ENCODE measurements at regions not wholly inside any gene's neighbourhood (a gene's known extent, or its start where the extent isn't known, plus 50 kb on each side); places are given as distances from the start of the nearest gene placed in this dataset.

DNA sequence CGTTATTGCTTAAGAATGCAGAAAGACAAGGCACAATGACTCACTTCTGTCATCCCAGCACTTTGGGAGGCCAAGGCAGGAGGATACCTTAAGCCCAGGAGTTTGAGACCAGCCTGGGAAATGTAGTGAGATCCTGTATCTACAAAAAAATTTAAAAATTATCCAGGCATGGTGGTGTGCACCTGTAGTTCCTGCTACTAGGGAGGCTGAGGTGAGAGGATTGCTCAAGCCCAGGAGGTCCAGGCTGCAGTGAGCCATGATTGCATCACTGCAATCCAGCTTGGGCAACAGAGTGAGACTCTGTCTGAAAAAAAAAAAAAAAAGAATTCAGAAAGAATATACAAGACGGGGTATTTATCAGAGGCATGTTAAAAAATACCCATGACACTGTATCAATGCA is 182.0 kb upstream of the SPOPL start:
- H3K4me3 ChIP-seq (ENCODE audit: low read depth, low read length) = no peak overlapping the region
- no peak for DNase-seq (ENCODE audit: low read depth)
- TF ChIP-seq CTCF (IDR thresholded peaks at IDR 0.05; ENCODE audit: low read depth, low read length) (no peak), POLR2A (IDR thresholded peaks at IDR 0.05; ENCODE audit: extremely low read depth, insufficient read length) (no peak)
- TF ChIP-seq, protein P1, sequence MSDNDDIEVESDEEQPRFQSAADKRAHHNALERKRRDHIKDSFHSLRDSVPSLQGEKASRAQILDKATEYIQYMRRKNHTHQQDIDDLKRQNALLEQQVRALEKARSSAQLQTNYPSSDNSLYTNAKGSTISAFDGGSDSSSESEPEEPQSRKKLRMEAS (IDR thresholded peaks at IDR 0.05; ENCODE audit: low read depth, low read length) = no peak

- DNase-seq (ENCODE audit: low read depth) = no peak
- no peak overlapping the region for H3K4me3 ChIP-seq (ENCODE audit: low read depth, low read length)
- no peak for TF ChIP-seq POLR2A (IDR thresholded peaks at IDR 0.05; ENCODE audit: extremely low read depth, insufficient read length)
- TF ChIP-seq, protein P1 (IDR thresholded peaks at IDR 0.05; ENCODE audit: low read depth, low read length) = no peak
These were observed 180.1 kb upstream of the SPOPL start for GRCh38 chr2:138321458-138321857.

- H3K4me3 ChIP-seq (ENCODE audit: low read depth, low read length) = no peak overlapping the region
- no peak for DNase-seq (ENCODE audit: low read depth)
- TF ChIP-seq MYC (IDR thresholded peaks at IDR 0.05; ENCODE audit: low read depth, low read length) = no peak
- TF ChIP-seq POLR2A (IDR thresholded peaks at IDR 0.05; ENCODE audit: extremely low read depth, insufficient read length) = no peak
- no peak for TF ChIP-seq CTCF (IDR thresholded peaks at IDR 0.05; ENCODE audit: low read depth, low read length)
- TF ChIP-seq, protein P1 (IDR thresholded peaks at IDR 0.05; ENCODE audit: low read depth, low read length) = no peak
These were observed 178.0 kb upstream of the SPOPL start for GRCh38 chr2:138323382-138324067.

DNA sequence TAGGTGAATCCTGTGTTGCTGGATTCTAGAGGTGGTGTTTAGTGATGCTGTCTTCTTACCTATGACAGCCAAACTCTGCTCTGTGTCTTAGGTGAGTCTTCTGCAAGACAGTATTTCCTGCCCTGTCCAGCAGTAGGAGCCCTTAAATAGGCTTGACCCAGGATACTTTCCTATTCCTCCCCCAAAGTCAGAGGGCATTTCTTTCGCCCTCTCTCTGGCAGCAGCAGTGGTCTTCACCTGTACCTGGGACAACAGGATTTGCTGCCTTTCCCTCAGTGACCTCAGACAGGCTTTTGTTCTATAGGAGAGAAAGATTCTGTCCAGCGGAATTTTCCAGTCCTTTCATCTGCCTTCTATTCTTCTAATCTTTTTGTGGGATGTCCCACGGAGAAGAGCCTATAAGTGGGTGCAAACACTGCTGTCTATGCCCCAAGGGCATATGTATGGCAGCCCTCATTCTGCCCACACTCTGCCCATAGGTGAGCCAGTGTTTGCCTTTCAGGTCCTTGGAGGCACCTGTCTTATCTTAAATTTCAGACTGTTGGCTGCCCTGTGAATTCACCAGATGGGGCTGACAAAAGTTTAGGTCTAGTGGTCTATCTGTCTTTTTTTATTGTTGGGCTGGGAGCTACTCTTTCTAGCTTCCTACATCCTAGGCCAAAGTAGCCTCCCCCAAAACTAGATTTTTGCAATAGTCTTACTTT is 177.3 kb upstream of the SPOPL start:
- TF ChIP-seq POLR2A (IDR thresholded peaks at IDR 0.05; ENCODE audit: extremely low read depth, insufficient read length) = no peak
- TF ChIP-seq, protein P1 (IDR thresholded peaks at IDR 0.05; ENCODE audit: low read depth, low read length) = no peak
- TF ChIP-seq MYC (IDR thresholded peaks at IDR 0.05; ENCODE audit: low read depth, low read length) = no peak
- TF ChIP-seq CTCF (IDR thresholded peaks at IDR 0.05; ENCODE audit: low read depth, low read length) = no peak
- DNase-seq (ENCODE audit: low read depth) = no peak
- no peak overlapping the region for H3K4me3 ChIP-seq (ENCODE audit: low read depth, low read length)

DNA sequence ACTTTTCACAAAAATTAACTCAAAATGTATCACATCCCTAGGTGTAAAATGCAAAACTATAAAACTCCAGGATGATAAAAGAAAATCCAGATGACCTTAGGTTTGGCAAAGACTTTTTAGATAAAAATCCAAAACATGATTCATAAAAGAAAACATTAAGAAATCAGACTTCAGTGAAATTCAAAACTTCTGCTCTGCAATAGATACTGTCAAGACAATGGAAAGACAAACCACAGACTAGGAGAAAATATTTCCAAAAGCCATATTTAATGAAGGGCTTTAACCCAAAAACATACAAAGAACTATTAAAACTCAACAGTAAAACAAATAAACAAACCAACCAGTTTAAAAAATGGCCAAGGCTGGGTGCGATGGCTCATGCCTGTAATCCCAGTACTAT is 173.6 kb upstream of the SPOPL start:
- H3K4me3 ChIP-seq (ENCODE audit: low read depth, low read length) = no peak overlapping the region
- DNase-seq (ENCODE audit: low read depth) = no peak
- TF ChIP-seq, protein P1 (IDR thresholded peaks at IDR 0.05; ENCODE audit: low read depth, low read length) = no peak
- TF ChIP-seq CTCF (IDR thresholded peaks at IDR 0.05; ENCODE audit: low read depth, low read length) = no peak
- no peak for TF ChIP-seq MYC (IDR thresholded peaks at IDR 0.05; ENCODE audit: low read depth, low read length)
- no peak for TF ChIP-seq POLR2A (IDR thresholded peaks at IDR 0.05; ENCODE audit: extremely low read depth, insufficient read length)

- TF ChIP-seq, protein P1 (IDR thresholded peaks at IDR 0.05; ENCODE audit: low read depth, low read length) = no peak
- TF ChIP-seq POLR2A (IDR thresholded peaks at IDR 0.05; ENCODE audit: extremely low read depth, insufficient read length) = no peak
- TF ChIP-seq CTCF (IDR thresholded peaks at IDR 0.05; ENCODE audit: low read depth, low read length) = no peak
- TF ChIP-seq MYC (IDR thresholded peaks at IDR 0.05; ENCODE audit: low read depth, low read length) = no peak
These were observed 172.4 kb upstream of the SPOPL start for GRCh38 chr2:138329162-138329561.

More at GRCh38 chr2:138329162-138329561, 172.4 kb upstream of the SPOPL start:
- H3K4me3 ChIP-seq (ENCODE audit: low read depth, low read length) = no peak overlapping the region
- no peak for DNase-seq (ENCODE audit: low read depth)
